Stomach (tissue), 8 donors: ENCODE measurements at regions not wholly inside any gene's neighbourhood (a gene's known extent, or its start where the extent isn't known, plus 50 kb on each side); places are given as distances from the start of the nearest gene placed in this dataset.

Experiments
- DNase-seq, 2 donors: peaks; one replicate each; pipeline versions ENCODE4 v3.0.0 to v3.0.0-alpha.2; 2013 to 2019
- H3K27ac ChIP-seq, 5 donors: fragments of 200-600 bp in 4 of 5; sonication (generic) in 4 of 5; one replicate each; pipeline ENCODE4 v1.5.1; 2013 to 2019; ENCODE audit warnings: mild to moderate bottlenecking in 1 of 5, moderate library complexity in 1 of 5
- H3K27me3 ChIP-seq, 3 donors: fragments of 200-600 bp; sonication (generic); one replicate each; pipeline ENCODE4 v1.5.1; 2017 to 2019; ENCODE audit warnings: mixed run types in 1 of 3
- H3K36me3 ChIP-seq, 4 donors: fragments of 200-600 bp; sonication (generic); 1 replicate in 3 of 4; 2 replicates in 1 of 4; pipeline ENCODE4 v1.5.1; 2016 to 2019
- H3K4me1 ChIP-seq, 4 donors: fragments of 200-600 bp; sonication (generic); one replicate each; pipeline ENCODE4 v1.5.1; 2016 to 2019
- H3K4me3 ChIP-seq, 4 donors: fragments of 200-600 bp; sonication (generic) in 3 of 4; one replicate each; pipeline ENCODE4 v1.5.1; 2016 to 2019; ENCODE audit warnings: mild to moderate bottlenecking in 1 of 4
- H3K9me3 ChIP-seq, 4 donors: fragments of 200-600 bp; sonication (generic); one replicate each; pipeline ENCODE4 v1.5.1; 2016 to 2019
- CTCF ChIP-seq, 7 experiments: fragments of 450-650 bp in 4 of 7; fragments of 200-600 bp in 3 of 7; sonication (generic) in 3 of 7; IDR thresholded peaks; one replicate each; pipeline ENCODE4 v1.5.1; 2016 to 2019; ENCODE audit warnings: antibody characterized with exemption in 7 of 7, control low read depth in 2 of 7, mild to moderate bottlenecking in 1 of 7
- EP300 ChIP-seq: sonication (generic); formaldehyde crosslinking; IDR thresholded peaks from one replicate; pipeline ENCODE4 v1.6.1; 2017; ENCODE audit warnings: antibody characterized with exemption
- POLR2A ChIP-seq, 4 donors: fragments of 450-650 bp; IDR thresholded peaks; one replicate each; pipeline ENCODE4 v1.6.1; 2016; ENCODE audit warnings: antibody characterized with exemption in 4 of 4, control low read depth in 2 of 4, mild to moderate bottlenecking in 1 of 4, moderate library complexity in 1 of 4
- POLR2AphosphoS5 ChIP-seq, 3 donors: sonication (generic); formaldehyde crosslinking; IDR thresholded peaks; one replicate each; pipeline ENCODE4 v1.6.1; 2016; ENCODE audit warnings: antibody characterized with exemption in 3 of 3
- WGBS, 5 donors: extraction: QIAGEN DNeasy Blood & Tissue Kit in 3 of 5; methylation state at CpG; one replicate each; pipeline versions ENCODE4 v1.1.5 to v1.1.7; 2013 to 2018; 5-methylcytosine and 5-hydroxymethylcytosine counted together
- intact Hi-C: fragments of 100-400 bp; cut with DNase I; formaldehyde crosslinking; loops from one replicate; pipeline ENCODE4 v1.15.1; 2023; ENCODE audit warnings: low total_unique reads
- donor health status: healthy with polysubstance abuse.
- donor health status: Bipolar disorder and iron deficiency.
- donor health status: healthy.

DNA sequence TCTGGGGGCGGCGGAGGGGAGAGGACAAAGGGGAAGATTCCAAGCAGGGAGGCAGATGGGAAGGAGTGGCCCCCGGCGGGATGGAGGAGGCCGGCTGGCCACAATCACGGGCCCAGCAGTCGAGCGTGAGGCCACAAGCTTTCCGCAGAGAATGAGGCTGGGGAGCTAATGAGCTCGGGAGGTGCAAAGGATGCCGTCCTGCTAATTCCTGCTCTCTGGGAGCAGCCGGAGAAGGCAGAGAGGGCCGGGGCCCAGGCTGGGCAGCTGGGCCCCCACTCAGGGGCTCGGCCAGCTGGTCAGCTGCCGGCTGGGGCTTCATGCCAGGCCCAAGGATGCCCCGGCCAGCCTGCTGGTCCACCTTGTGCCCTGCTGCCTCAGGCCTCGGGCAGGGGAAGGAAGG is 98.1 kb upstream of the LHX5 start:
- H3K27me3 ChIP-seq, result peaks cover 0 to 40% (median 8%) of the 10 kb centered on the region in 3 donors
- DNase-seq, result no peak
- no peak for TF ChIP-seq CTCF (IDR thresholded peaks at IDR 0.05)
- no peak for TF ChIP-seq POLR2A (IDR thresholded peaks at IDR 0.05)
- TF ChIP-seq EP300, result no peak
- no peak for TF ChIP-seq POLR2AphosphoS5 (IDR thresholded peaks at IDR 0.05)
- intact Hi-C loops, result no loop called here
- H3K4me1 ChIP-seq, result no peaks in the 10 kb centered on the region
- H3K27ac ChIP-seq, result no peak overlapping the region
- H3K36me3 ChIP-seq, result no peaks in the 10 kb centered on the region
- H3K4me3 ChIP-seq, result no peak overlapping the region
- peaks cover 0 to 7% (median 0%) of the 10 kb centered on the region in 4 donors for H3K9me3 ChIP-seq
- 49 to 62% (median 58%) methylated on average over 10 to 17 of the region's 17 CpGs for WGBS, 5 donors

- DNase-seq, result no peak
- H3K27me3 ChIP-seq, result peaks cover 0 to 50% (median 11%) of the 10 kb centered on the region in 3 donors
- no peak overlapping the region for H3K4me3 ChIP-seq
- no peak for TF ChIP-seq POLR2A (IDR thresholded peaks at IDR 0.05)
- TF ChIP-seq POLR2AphosphoS5 (IDR thresholded peaks at IDR 0.05), result no peak
- no peak for TF ChIP-seq CTCF (IDR thresholded peaks at IDR 0.05)
- TF ChIP-seq EP300, result no peak
- WGBS, 5 donors, result 86 to 100% (median 93%) methylated on average over 2 of the region's 2 CpGs
- H3K4me1 ChIP-seq, result no peaks in the 10 kb centered on the region
- H3K27ac ChIP-seq, result no peak overlapping the region
- intact Hi-C loops, result no loop called here
- no peaks in the 10 kb centered on the region for H3K36me3 ChIP-seq
- H3K9me3 ChIP-seq, result peaks cover 0 to 7% (median 0%) of the 10 kb centered on the region in 4 donors
Observed at GRCh38 chr12:113568021-113568420, 96.3 kb upstream of the LHX5 start.

DNA sequence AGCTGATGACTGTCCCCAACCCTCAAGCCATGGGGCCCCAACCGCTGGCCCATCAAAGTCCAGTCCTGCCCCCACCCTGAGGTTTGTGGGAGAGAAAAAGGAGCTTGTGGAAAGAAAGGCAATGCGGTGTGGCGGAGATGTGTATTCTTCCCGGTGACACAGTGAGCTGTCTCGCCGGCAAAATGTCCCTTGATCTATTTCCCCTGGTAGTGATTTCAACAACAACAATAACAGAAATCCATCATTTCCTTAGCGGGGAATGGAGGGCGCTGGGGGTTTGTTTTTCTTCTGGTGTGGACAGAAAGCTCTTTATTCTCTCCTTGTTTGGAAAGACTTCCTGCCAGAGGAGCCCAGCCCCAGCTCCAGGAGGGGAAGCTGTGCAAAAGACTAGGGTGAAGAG is 93.7 kb upstream of the LHX5 start:
- Histone ChIP-seq H3K9me3 (no peaks in the 10 kb centered on the region), H3K36me3 (no peaks in the 10 kb centered on the region), H3K4me1 (no peaks in the 10 kb centered on the region), H3K27ac (no peak overlapping the region), H3K4me3 (no peak overlapping the region), H3K27me3 (peaks cover 0 to 57% (median 12%) of the 10 kb centered on the region in 3 donors)
- TF ChIP-seq POLR2A (IDR thresholded peaks at IDR 0.05) (no peak), POLR2AphosphoS5 (IDR thresholded peaks at IDR 0.05) (no peak), CTCF (IDR thresholded peaks at IDR 0.05) (no peak), EP300 (no peak)
- WGBS, 5 donors, result 16 to 32% (median 23%) methylated on average over 8 of the region's 8 CpGs
- intact Hi-C loops, result no loop called here
- no peak for DNase-seq

GRCh38 chr12:113561068-113561780 is 89.6 kb upstream of the LHX5 start:
- no peak for TF ChIP-seq POLR2AphosphoS5 (IDR thresholded peaks at IDR 0.05)
- no peak for TF ChIP-seq EP300
- no peak for TF ChIP-seq CTCF (IDR thresholded peaks at IDR 0.05)
- no peak for TF ChIP-seq POLR2A (IDR thresholded peaks at IDR 0.05)
- Histone ChIP-seq H3K27ac (no peak overlapping the region), H3K4me3 (no peak overlapping the region), H3K27me3 (peaks cover 0 to 77% (median 7%) of the 10 kb centered on the region in 3 donors), H3K36me3 (no peaks in the 10 kb centered on the region), H3K9me3 (peaks cover 0 to 6% (median under 1%) of the 10 kb centered on the region in 4 donors), H3K4me1 (no peaks in the 10 kb centered on the region)
- WGBS, 5 donors, result 52 to 63% (median 55%) methylated on average over 18 of the region's 18 CpGs
- no peak for DNase-seq
- intact Hi-C loops, result no loop called here
